Loucy (cell line): ENCODE measurements at regions not wholly inside any gene's neighbourhood (a gene's known extent, or its start where the extent isn't known, plus 50 kb on each side); places are given as distances from the start of the nearest gene placed in this dataset.

Experiments used
- H2AFZ ChIP-seq: fragments of 200-600 bp; sonication (generic); 2 replicates; pipeline ENCODE4 v1.6.0; 2016; ENCODE audit warnings: antibody characterized with exemption, mild to moderate bottlenecking, low read length, moderate library complexity
- H3F3A ChIP-seq: fragments of 200-600 bp; 2 replicates; pipeline ENCODE4 v1.6.0; 2016; ENCODE audit warnings: antibody characterized with exemption, low read depth, mild to moderate bottlenecking
- H3K27me3 ChIP-seq: fragments of 200-600 bp; sonication (generic); 2 replicates; pipeline ENCODE4 v1.6.1; 2014; ENCODE audit warnings: low read length, mild to moderate bottlenecking; ENCODE audit not compliant: insufficient read depth, poor library complexity, severe bottlenecking
- H3K36me3 ChIP-seq: fragments of 200-600 bp; sonication (generic); 2 replicates; pipeline ENCODE4 v1.6.1; 2016; ENCODE audit warnings: low read length; ENCODE audit not compliant: insufficient read depth
- H3K4me1 ChIP-seq: fragments of 200-600 bp; sonication (generic); 2 replicates; pipeline ENCODE4 v1.5.1; 2014; ENCODE audit warnings: low read length, mild to moderate bottlenecking; ENCODE audit not compliant: insufficient read depth, poor library complexity, severe bottlenecking
- H3K4me2 ChIP-seq: fragments of 200-600 bp; sonication (generic); 2 replicates; pipeline ENCODE4 v1.6.0; 2014; ENCODE audit warnings: antibody characterized with exemption, low read length, low read depth, mild to moderate bottlenecking; ENCODE audit not compliant: poor library complexity, severe bottlenecking
- H3K4me3 ChIP-seq: fragments of 200-600 bp; sonication (generic); 2 replicates; pipeline ENCODE4 v1.5.1; 2014; ENCODE audit warnings: low read length, mild to moderate bottlenecking, mixed read lengths; ENCODE audit not compliant: poor library complexity, severe bottlenecking
- H3K79me2 ChIP-seq: fragments of 200-600 bp; sonication (generic); 2 replicates; pipeline ENCODE4 v1.6.1; 2014; ENCODE audit warnings: low read length; ENCODE audit not compliant: insufficient read depth
- H3K9ac ChIP-seq: fragments of 200-600 bp; sonication (generic); 2 replicates; pipeline ENCODE4 v1.6.0; 2014; ENCODE audit warnings: mild to moderate bottlenecking, low read depth, low read length, moderate library complexity; ENCODE audit not compliant: poor library complexity, severe bottlenecking
- H3K9me2 ChIP-seq: fragments of 200-600 bp; sonication (generic); replicated peaks from 2 replicates; pipeline ENCODE4 v1.6.1; 2016; ENCODE audit warnings: low read depth, low read length, mixed read lengths
- H3K9me3 ChIP-seq: fragments of 200-600 bp; sonication (generic); 2 replicates; pipeline ENCODE4 v1.6.1; 2014; ENCODE audit warnings: mild to moderate bottlenecking, antibody characterized with exemption, low read length, low read depth; ENCODE audit not compliant: insufficient read depth
- H4K20me1 ChIP-seq: fragments of 200-600 bp; sonication (generic); 2 replicates; pipeline ENCODE4 v1.6.0; 2014; ENCODE audit warnings: antibody characterized with exemption, low read length, mild to moderate bottlenecking; ENCODE audit not compliant: insufficient read depth, poor library complexity, severe bottlenecking
- CTCF ChIP-seq: fragments of 200-600 bp; sonication (generic); conservative IDR thresholded peaks from 2 replicates; pipeline ENCODE4 v1.5.1; 2014; ENCODE audit warnings: mild to moderate bottlenecking, antibody characterized with exemption, low read length
- EZH2phosphoT487 ChIP-seq: fragments of 200-600 bp; IDR thresholded peaks from 2 replicates; pipeline ENCODE4 v1.6.1; 2018; ENCODE audit warnings: antibody characterized with exemption, mild to moderate bottlenecking, moderate library complexity, borderline replicate concordance

DNA sequence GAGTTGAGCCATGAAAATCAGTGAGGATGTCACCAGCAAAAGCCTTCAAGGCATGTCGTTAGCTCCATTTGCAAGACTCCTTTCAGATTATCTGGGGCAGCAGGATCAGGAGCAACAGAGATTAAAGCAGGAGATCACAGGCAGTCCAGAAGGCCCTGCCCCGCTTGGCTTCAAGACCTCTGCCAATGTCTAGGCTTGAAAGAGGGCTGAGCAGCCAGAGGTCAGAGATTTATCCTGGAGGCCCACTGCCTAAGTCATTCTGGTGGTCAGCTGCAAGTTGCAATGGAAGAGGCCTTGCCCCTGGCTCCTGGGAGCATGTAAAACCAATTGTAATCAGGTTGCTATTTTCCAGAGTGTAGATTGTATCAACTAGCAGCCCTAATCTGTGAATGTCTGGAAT is 416.5 kb downstream of the BCL11A start:
- Histone ChIP-seq H3K9me3 (peaks cover 4% of the 10 kb centered on the region; the same call in 1 of the 2 replicates), H3K9ac (no peak overlapping the region), H3K9me2 (no peaks in the 10 kb centered on the region), H2AFZ (no peak overlapping the region), H3K4me3 (no peak overlapping the region), H3F3A (no peaks in the 10 kb centered on the region), H3K27me3 (no peaks in the 10 kb centered on the region), H3K4me1 (no peaks in the 10 kb centered on the region), H4K20me1 (no peaks in the 10 kb centered on the region), H3K36me3 (no peaks in the 10 kb centered on the region), H3K4me2 (no peak overlapping the region), H3K79me2 (no peaks in the 10 kb centered on the region)
- no peak for TF ChIP-seq EZH2phosphoT487
- no peak for TF ChIP-seq CTCF

- TF ChIP-seq CTCF, result no peak
These were observed 426.3 kb downstream of the BCL11A start for GRCh38 chr2:60127191-60127590.

GRCh38 chr2:60125611-60126426 is 427.6 kb downstream of the BCL11A start:
- H4K20me1 ChIP-seq, result no peaks in the 10 kb centered on the region
- TF ChIP-seq CTCF (no peak), EZH2phosphoT487 (no peak)
- no peaks in the 10 kb centered on the region for H3K9me3 ChIP-seq
- H3K4me2 ChIP-seq, result no peak overlapping the region
- no peak overlapping the region for H3K9ac ChIP-seq
- no peaks in the 10 kb centered on the region for H3K79me2 ChIP-seq
- no peaks in the 10 kb centered on the region for H3K36me3 ChIP-seq
- no peak overlapping the region for H2AFZ ChIP-seq
- no peaks in the 10 kb centered on the region for H3K9me2 ChIP-seq
- H3F3A ChIP-seq, result no peaks in the 10 kb centered on the region
- no peak overlapping the region for H3K4me3 ChIP-seq
- no peaks in the 10 kb centered on the region for H3K27me3 ChIP-seq
- no peaks in the 10 kb centered on the region for H3K4me1 ChIP-seq

More at GRCh38 chr2:60127191-60127590, 426.3 kb downstream of the BCL11A start:
- no peaks in the 10 kb centered on the region for H3K9me3 ChIP-seq
- no peak overlapping the region for H3K4me3 ChIP-seq
- H3K9me2 ChIP-seq, result no peaks in the 10 kb centered on the region
- no peaks in the 10 kb centered on the region for H3K27me3 ChIP-seq
- H3K4me1 ChIP-seq, result no peaks in the 10 kb centered on the region
- H3K36me3 ChIP-seq, result no peaks in the 10 kb centered on the region
- no peak overlapping the region for H3K9ac ChIP-seq
- no peaks in the 10 kb centered on the region for H3K79me2 ChIP-seq
- no peak overlapping the region for H3K4me2 ChIP-seq
- H4K20me1 ChIP-seq, result no peaks in the 10 kb centered on the region
- no peak overlapping the region for H2AFZ ChIP-seq
- no peaks in the 10 kb centered on the region for H3F3A ChIP-seq
